M059J (cell line): ENCODE measurements at regions not wholly inside any gene's neighbourhood (a gene's known extent, or its start where the extent isn't known, plus 50 kb on each side); places are given as distances from the start of the nearest gene placed in this dataset.
A peak's percentile ranks its signal among the peaks of the same experiment; 100 is the strongest.
"Not testable (repeated sequence)": the region's sequence is repeated elsewhere in the genome, so short reads cannot be mapped to it uniquely, and the experiment has no call there.

ENCODE experiments used
- DNase-seq: peaks from one replicate; pipeline ENCODE4 v3.0.0-alpha.2; 2012; ENCODE audit warnings: low read depth

- DNase-seq, result no peak
These were observed 405.2 kb downstream of the ARL4A start for GRCh38 chr7:13092708-13093005.

DNA sequence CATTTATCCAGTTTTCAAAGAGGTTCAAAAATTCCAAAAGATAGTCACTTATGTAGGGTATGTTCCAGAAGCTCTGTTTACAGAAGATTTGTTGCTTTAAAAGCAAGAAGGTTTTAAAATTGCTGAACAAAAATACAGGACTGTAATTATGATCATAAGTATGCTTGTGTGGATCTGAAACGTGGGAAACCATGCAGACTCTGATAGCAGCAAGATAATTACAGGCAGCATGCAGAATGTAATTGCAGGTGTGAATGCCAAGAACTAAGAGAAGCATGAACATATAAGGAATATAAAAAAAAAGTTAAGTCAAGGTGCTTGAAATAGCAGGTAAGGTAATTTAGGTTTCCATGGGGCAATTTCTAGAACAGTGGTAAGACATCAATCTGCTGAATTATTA is 405.7 kb downstream of the ARL4A start:
- DNase-seq, result no peak

- DNase-seq, result no peak
These were observed 410.1 kb downstream of the ARL4A start for GRCh38 chr7:13097499-13097898.

GRCh38 chr7:13098161-13098560 is 410.7 kb downstream of the ARL4A start:
- DNase-seq, result no peak

DNA sequence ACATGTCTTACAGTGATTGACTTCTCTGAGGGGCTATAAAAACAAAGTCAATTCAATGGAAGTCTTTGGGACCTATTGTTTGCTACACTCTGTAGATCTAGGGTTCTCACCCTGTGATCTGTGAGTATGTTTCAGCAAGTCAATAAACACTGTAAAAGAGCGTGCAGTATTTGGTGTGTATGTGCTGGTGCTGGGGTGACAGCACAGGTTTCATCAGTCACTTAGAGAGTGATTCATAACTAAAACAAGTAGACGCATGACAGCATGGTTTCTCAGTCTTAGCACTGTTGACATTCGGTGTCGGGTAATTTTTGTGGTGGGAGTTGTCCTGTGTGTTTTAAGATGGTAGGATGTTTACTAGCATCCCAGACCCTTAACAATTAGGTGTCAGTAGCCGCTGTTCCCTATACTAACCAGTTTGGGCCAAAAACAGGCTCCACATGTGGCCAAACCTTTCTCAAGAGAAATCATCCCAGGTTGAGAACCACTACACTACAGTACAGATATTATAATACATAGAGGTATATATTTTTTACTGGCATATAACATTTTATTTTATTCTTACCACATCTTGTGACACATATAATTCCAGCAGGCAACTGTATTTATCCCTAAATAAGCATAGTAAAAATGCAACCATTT is 411.8 kb downstream of the ARL4A start:
- peak; percentile 38 for DNase-seq

DNA sequence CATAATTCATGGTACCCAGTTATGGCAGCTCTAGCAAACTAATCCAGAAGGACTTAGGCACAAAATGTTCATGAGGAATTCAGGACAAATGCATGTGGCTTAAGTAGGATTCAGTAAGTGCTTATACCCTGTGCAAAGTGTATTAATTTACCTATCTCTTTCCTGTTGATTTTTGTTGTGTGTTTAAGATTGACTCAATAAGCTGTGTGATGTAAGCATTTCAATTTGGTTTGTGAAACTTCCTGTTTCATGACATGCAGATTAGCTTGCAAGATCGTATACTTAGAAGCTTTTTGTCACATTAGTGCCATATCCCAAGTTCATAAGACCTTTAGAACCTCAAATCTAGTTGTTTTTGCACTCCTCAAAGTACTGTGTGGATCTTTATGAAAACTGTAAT is 416.7 kb downstream of the ARL4A start:
- no peak for DNase-seq

DNA sequence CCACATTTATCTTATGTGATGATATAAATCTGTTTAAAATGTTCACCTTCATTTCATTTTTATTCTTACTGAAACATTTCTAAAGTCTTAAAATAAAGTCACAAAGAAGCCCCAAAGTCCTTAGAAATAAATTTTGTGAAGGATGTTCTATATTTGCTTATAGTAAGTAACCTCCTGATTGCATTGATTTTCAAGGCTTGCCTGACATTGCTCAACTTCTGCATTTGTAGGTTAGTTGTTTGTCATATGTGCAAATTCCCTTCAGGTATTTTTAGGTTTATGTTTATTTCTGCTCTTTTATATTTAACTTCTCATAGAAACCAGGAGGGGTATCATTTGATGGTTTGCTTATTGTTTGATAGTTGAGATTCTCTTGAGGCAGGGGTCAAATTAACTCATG is 417.8 kb downstream of the ARL4A start:
- no peak for DNase-seq

DNA sequence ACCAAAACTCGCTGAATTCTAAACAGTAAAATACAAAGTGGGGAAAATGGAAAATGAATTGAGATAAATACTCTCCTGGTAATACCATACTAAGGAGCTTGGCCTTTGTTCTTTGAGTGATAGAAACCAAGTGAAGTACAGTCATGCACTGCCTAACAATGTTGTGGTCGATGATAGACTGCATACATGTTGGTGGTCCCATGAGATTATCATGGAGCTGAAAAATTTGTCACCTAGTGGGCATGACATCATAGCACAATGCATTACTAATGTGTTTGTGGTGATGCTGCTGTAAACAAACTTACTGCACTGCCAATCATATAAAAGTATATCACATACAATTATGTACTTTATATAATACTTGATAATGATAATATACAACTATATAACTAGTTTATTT is 419.1 kb downstream of the ARL4A start:
- DNase-seq, result no peak

DNA sequence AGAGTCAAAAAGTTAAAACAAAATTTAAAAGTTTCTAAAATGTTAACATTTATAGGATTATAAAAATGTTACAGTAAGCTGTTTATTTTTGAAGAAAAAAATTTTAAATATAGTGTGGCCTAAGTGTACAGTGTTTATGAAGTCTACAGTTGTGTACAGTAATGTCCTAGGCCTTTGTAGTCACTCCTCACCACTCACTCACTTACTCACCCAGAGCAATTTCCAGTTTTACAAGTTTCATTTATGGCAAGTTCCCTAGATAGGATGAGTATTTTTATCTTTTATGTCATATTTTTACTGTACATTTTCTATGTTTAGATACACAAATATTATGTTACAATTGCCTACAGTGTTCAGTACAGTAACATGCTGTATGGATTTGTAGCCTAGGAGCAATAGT is 419.9 kb downstream of the ARL4A start:
- DNase-seq, result no peak

DNA sequence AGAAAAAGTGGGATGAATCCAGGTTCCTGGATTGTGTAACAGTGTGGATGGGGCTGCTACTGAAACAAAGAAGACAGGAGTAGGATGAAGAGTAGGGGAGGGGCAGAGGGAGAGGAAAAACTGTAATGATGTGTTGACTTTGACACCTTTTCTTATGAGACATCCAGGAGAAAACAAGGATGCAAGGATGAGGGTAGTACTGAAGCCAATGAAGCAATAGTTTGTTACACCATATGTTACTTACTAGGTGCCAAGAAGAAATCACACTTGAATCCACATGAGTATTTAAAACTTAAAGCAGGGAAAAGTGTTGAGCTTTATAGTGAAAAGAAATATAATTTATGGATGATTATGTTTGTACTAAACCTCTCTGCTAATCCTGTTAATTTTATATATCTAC is 420.6 kb downstream of the ARL4A start:
- DNase-seq, result no peak

GRCh38 chr7:13109201-13109600 is 421.8 kb downstream of the ARL4A start:
- DNase-seq, result peak; percentile 40

GRCh38 chr7:13110107-13110506 is 422.7 kb downstream of the ARL4A start:
- DNase-seq, result no peak

GRCh38 chr7:13111230-13111629 is 423.8 kb downstream of the ARL4A start:
- DNase-seq, result peak; percentile 57

- not testable (repeated sequence) for DNase-seq
These were observed 426.8 kb downstream of the ARL4A start for GRCh38 chr7:13114240-13114639.

DNA sequence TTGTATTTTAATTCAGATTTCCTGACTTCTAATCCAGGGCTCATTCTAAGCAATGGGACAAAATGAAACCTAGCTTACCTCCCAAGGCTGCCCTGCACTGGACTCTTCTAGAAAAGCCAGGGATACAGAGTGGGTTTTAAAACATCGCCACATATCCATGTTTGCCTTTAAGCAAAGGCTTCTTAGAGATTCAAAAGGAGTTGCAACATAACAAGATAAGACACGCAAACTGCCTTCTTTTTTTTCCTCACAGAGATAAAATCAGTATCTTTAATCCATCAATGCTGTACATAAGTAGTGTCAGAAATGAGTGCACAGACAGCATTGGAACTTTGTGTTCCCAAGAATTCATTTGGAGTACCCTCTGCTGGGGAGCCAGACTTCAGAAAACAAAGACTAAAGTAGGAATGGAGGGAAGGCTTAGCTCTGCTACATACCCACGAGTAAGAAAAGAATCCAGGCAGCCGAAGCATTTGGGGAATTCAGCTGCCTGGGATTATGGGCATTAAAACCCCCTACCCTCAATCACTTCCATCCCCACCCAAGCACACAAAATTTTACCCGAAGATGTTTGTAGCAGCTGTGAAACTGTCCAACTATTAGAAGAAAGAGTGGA is 427.8 kb downstream of the ARL4A start:
- DNase-seq, result peak; percentile 18

DNA sequence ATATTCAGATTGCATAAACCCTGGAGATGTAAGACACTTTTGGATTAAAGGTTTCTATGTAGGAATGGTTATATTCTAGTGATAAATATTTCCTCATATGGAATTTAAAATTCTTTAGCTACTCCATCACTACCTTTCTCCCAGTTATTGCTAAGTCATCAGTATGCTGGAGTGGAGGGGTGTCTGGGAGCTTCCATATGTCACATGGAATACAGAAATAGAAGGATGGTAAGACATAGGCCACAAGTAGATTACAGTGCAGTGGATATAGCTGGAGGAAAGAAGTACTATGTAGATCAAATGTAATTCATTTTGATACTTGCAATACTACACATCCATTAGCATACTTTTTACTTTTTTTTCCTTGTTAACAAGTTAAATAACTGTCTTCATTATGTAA is 428.4 kb downstream of the ARL4A start:
- DNase-seq, result no peak

GRCh38 chr7:13117103-13117502 is 429.7 kb downstream of the ARL4A start:
- DNase-seq, result no peak

- no peak for DNase-seq
These were observed 430.2 kb downstream of the ARL4A start for GRCh38 chr7:13117592-13117991.

- not testable (repeated sequence) for DNase-seq
These were observed 437.2 kb downstream of the ARL4A start for GRCh38 chr7:13124629-13125028.

DNA sequence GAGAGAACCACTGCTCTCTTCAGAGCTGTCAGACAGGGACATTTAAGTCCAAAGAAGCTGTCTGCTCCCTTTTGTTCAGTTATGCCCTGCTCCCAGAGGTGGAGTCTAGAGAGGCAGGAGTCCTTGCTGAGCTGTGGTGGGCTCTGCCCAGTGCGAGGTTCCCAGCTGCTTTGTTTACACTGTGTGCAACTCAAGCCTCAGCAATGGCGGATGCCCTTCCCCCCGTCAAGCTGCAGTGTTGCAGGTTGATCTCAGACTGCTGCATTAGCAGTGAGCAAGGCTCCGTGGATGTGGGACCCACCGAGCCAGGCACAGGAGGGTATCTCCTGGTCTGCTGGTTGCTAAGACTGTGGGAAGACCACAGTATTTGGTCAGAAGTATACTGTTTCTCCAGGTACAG is 438.9 kb downstream of the ARL4A start:
- no peak for DNase-seq

GRCh38 chr7:13130321-13130720 is 442.9 kb downstream of the ARL4A start:
- DNase-seq, result no peak

DNA sequence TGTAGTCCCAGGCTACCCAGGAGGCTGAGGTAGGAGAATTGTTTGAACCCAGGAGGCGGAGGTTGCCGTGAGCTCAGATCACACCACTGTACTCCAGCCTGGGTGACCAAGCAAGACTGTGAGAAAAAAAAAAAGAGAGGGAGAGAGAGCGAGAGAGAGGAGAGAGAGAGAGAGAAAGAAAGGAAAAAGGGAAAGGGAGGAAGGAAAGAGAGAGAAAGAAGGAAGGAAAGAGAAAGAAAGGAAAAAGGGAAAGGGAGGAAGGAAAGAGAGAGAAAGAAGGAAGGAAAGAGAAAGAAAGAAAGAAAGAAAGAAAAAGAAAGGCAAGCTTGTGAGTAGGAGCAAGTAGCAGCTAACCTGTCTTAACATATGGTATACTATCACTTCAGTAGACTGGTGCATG is 443.5 kb downstream of the ARL4A start:
- not testable (repeated sequence) for DNase-seq

DNA sequence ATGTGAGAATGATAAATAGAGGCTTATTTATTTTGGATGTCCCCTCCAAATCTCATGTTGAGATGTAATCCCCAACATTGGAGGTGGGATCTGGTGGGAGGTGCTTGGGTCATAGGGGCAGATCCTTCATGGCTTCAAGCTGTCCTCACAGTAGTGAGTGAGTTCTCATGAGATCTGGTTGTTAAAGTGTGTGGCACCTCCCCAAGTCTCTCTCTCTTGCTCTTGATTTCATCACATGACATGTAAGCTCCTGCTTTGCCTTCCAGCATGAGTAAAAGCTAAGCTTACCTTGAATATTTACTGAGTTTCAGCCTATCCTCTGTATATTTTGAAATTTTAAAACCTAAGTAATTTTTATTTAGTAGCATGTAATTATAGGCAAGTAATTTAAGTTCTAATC is 444.9 kb downstream of the ARL4A start:
- DNase-seq, result no peak

- DNase-seq, result not testable (repeated sequence)
These were observed 448.9 kb downstream of the ARL4A start for GRCh38 chr7:13136345-13136744.
